ENCODE measurements at regions not wholly inside any gene's neighbourhood (a gene's known extent, or its start where the extent isn't known, plus 50 kb on each side); places are given as distances from the start of the nearest gene placed in this dataset.

DNA sequence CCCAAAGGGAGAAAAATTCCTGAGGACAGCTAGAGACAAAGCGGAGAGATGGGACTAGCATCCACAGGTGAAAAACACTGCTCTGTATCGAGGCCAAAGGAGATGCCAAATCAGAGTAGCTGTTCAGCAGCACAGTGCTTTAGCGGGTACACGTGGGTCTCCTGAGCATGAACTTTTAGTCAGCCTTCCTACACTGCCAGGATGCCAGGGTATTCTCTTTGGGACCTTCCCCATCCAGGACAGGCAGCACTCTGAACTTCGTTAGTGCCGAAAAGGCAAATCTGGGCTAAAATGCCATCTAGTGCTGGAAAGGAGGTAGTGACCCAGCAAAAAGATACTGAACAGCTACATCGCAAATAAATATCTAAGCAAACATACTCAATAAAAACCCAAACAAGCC lies 64.9 kb downstream of the C6orf58 start:
- no peaks in the 10 kb centered on the region for H3K9me3 ChIP-seq
- H3K4me1 ChIP-seq, result no peaks in the 10 kb centered on the region
- no peaks in the 10 kb centered on the region for H3K27me3 ChIP-seq
- H3K36me3 ChIP-seq, result no peaks in the 10 kb centered on the region
- 7 to 36% methylated on average over 3 to 7 of the region's 7 CpGs for WGBS, 2 donors (ENCODE audit: low coverage in 1 of 2)
- no peak overlapping the region for H3K4me3 ChIP-seq
- H3K27ac ChIP-seq, result no peak overlapping the region
- peak; percentile 39 to 54 (median 44) for TF ChIP-seq CTCF (IDR thresholded peaks at IDR 0.05)
- TF ChIP-seq EP300 (IDR thresholded peaks at IDR 0.05; ENCODE audit: low read depth), result no peak
- DNase-seq, result no peak
- intact Hi-C loops (cut with DNase I; ENCODE audit: low total_unique reads) (no loop called here), in situ Hi-C loops (cut with MboI; ENCODE audit: low pct_ligation_motif_present in 1 of 4, low pct_unique_long_range_greater_than_20kb in 1 of 4, low sequenced_read_pairs in 3 of 4) (no loop called here)
